ENCODE measurements at regions not wholly inside any gene's neighbourhood (a gene's known extent, or its start where the extent isn't known, plus 50 kb on each side); places are given as distances from the start of the nearest gene placed in this dataset.

DNA sequence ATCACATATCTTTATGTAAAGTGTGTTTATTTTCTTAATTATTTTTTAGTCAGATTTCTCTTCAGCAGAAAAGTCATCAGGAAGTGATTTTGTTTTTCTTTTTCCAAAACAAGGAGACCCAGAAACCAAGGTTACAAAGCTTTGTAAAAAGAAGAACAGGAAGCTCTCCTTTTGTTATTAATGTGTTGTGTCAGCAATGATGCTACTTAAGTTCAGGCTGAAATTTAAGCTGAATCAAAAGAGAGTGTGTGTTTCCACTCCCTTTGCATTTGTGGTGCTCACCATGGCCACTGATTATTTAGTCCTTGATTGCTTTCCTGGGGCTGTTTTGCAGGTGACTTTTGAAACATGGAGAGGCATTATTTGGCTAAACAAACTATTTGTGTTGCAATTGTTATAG, 155.3 kb upstream of the ATP2B1 start:
- Histone ChIP-seq H3K4me3 (ENCODE audit: insufficient read depth, low read depth, low read length) (no peak overlapping the region), H3K4me1 (ENCODE audit: control insufficient read depth, insufficient read depth, low read length) (peaks cover 6% of the 10 kb centered on the region), H3K9me3 (ENCODE audit: control insufficient read depth, low read length) (no peaks in the 10 kb centered on the region), H3K27ac (ENCODE audit: insufficient read depth, low read depth, low read length, poor library complexity, severe bottlenecking) (no peak overlapping the region), H3K27me3 (ENCODE audit: control insufficient read depth, insufficient read depth, low read length, poor library complexity, severe bottlenecking) (no peaks in the 10 kb centered on the region), H3K36me3 (ENCODE audit: control insufficient read depth, insufficient read depth, low read length) (no peaks in the 10 kb centered on the region)

DNA sequence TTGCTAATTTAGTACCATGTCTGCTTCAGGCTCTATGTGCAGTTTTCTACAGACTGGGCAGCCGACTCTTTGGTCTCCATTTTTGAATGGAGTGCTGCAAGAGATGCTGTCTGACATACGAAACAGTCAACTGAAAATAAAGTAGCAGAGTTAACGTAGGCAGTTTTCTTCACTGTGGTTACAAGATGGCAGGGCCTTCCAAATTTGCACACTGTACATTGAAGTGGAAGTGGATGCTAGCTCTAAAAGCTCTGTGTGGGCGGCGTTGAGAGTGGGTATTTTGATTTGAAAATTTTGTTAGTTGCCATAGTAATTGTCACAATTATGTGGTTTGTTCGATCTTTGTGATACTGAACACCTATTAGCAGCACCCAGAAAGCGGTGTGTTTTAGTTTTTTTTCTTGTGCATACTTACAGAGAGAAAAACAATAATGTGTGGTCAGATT, 154.9 kb upstream of the ATP2B1 start:
- Histone ChIP-seq H3K27me3 (ENCODE audit: control insufficient read depth, insufficient read depth, low read length, poor library complexity, severe bottlenecking) (no peaks in the 10 kb centered on the region), H3K36me3 (ENCODE audit: control insufficient read depth, insufficient read depth, low read length) (no peaks in the 10 kb centered on the region), H3K4me1 (ENCODE audit: control insufficient read depth, insufficient read depth, low read length) (peaks cover 6% of the 10 kb centered on the region), H3K27ac (ENCODE audit: insufficient read depth, low read depth, low read length, poor library complexity, severe bottlenecking) (no peak overlapping the region), H3K9me3 (ENCODE audit: control insufficient read depth, low read length) (no peaks in the 10 kb centered on the region), H3K4me3 (ENCODE audit: insufficient read depth, low read depth, low read length) (no peak overlapping the region)
- 94 to 96% methylated on average over 7 of the region's 7 CpGs for WGBS, 2 experiments

DNA sequence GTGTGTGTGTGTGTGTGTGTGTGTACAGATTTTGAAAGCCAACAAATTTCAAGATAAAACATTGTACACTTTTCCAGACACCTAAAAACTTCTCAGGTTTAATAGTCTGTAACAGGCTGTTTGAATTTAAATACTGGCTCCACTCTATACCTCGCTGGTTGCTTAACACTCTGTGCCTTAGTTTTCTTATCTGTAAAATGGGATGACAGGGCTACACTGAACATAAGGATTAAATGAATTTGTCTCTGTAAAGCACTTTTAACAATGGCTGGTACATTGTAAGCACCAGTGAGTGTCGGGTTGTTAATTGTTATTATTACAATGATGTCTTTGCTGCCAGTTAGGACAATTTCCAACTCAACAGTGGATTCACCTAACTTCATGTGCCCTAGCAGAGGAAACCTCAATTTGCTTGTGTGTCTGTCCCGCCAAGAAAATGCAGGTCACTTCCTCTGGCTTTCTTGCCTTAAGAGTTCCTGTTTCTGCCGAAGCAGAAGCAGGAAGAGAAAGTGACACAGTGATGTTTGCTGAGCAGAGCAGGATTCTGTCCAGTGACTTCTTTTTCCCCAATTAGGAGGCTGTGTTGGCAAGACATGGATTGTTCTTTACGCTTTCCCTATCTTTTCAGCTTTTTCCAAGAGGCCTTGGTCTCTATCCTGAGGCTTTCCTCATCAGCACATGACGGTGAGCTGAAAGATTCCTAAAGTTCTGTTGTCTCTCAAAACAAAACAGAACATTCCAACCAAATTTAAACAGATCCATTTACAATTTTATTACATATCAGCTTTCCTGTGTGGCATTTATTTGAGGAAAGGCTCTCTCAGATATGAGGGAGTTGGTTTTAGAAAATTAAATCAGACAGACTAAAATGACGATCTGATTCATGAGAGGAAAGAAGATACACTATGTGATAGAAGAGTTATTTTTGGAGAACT, 154.1 kb upstream of the ATP2B1 start:
- Histone ChIP-seq H3K27me3 (ENCODE audit: control insufficient read depth, insufficient read depth, low read length, poor library complexity, severe bottlenecking) (no peaks in the 10 kb centered on the region), H3K27ac (ENCODE audit: insufficient read depth, low read depth, low read length, poor library complexity, severe bottlenecking) (no peak overlapping the region), H3K4me3 (ENCODE audit: insufficient read depth, low read depth, low read length) (no peak overlapping the region), H3K36me3 (ENCODE audit: control insufficient read depth, insufficient read depth, low read length) (no peaks in the 10 kb centered on the region), H3K9me3 (ENCODE audit: control insufficient read depth, low read length) (no peaks in the 10 kb centered on the region), H3K4me1 (ENCODE audit: control insufficient read depth, insufficient read depth, low read length) (peaks cover 6% of the 10 kb centered on the region)
- WGBS, 2 experiments, result 84 to 89% methylated on average over 7 of the region's 7 CpGs

DNA sequence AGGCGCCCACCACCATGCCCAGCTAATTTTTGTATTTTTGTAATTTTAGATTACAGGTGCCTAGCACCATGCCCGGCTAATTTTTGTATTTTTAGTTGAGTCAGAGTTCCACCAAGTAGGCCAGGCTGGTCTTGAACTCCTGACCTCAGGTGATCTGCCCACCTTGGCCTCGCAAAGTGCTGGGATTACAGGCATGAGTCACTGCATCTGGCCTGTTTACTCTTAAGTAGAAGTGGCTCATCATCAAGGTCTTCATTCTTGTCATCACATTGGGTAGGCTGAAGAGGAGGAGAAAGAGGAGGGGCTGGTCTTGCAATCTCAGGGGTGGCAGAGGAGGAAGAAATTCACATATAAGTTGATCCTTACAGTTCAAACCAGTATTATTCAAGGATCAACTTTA, 152.4 kb upstream of the ATP2B1 start:
- Histone ChIP-seq H3K9me3 (ENCODE audit: control insufficient read depth, low read length) (no peaks in the 10 kb centered on the region), H3K4me1 (ENCODE audit: control insufficient read depth, insufficient read depth, low read length) (peaks cover 6% of the 10 kb centered on the region), H3K27ac (ENCODE audit: insufficient read depth, low read depth, low read length, poor library complexity, severe bottlenecking) (no peak overlapping the region), H3K27me3 (ENCODE audit: control insufficient read depth, insufficient read depth, low read length, poor library complexity, severe bottlenecking) (no peaks in the 10 kb centered on the region), H3K4me3 (ENCODE audit: insufficient read depth, low read depth, low read length) (no peak overlapping the region), H3K36me3 (ENCODE audit: control insufficient read depth, insufficient read depth, low read length) (no peaks in the 10 kb centered on the region)
- 89 to 96% methylated on average over 3 of the region's 3 CpGs for WGBS, 2 experiments

- H3K4me1 ChIP-seq (ENCODE audit: control insufficient read depth, insufficient read depth, low read length), result peaks cover 6% of the 10 kb centered on the region
- no peak overlapping the region for H3K27ac ChIP-seq (ENCODE audit: insufficient read depth, low read depth, low read length, poor library complexity, severe bottlenecking)
- WGBS, 2 experiments, result 0 to 1% methylated on average over 1 of the region's 1 CpG
- no peak overlapping the region for H3K4me3 ChIP-seq (ENCODE audit: insufficient read depth, low read depth, low read length)
- no peaks in the 10 kb centered on the region for H3K36me3 ChIP-seq (ENCODE audit: control insufficient read depth, insufficient read depth, low read length)
- no peaks in the 10 kb centered on the region for H3K9me3 ChIP-seq (ENCODE audit: control insufficient read depth, low read length)
- H3K27me3 ChIP-seq (ENCODE audit: control insufficient read depth, insufficient read depth, low read length, poor library complexity, severe bottlenecking), result no peaks in the 10 kb centered on the region
These were observed 151.0 kb upstream of the ATP2B1 start for GRCh38 chr12:89859508-89860220.

GRCh38 chr12:89858718-89859117, 150.1 kb upstream of the ATP2B1 start:
- 90 to 95% methylated on average over 3 of the region's 3 CpGs for WGBS, 2 experiments
- Histone ChIP-seq H3K27ac (ENCODE audit: insufficient read depth, low read depth, low read length, poor library complexity, severe bottlenecking) (no peak overlapping the region), H3K4me3 (ENCODE audit: insufficient read depth, low read depth, low read length) (no peak overlapping the region), H3K9me3 (ENCODE audit: control insufficient read depth, low read length) (no peaks in the 10 kb centered on the region), H3K4me1 (ENCODE audit: control insufficient read depth, insufficient read depth, low read length) (peaks cover 1% of the 10 kb centered on the region), H3K27me3 (ENCODE audit: control insufficient read depth, insufficient read depth, low read length, poor library complexity, severe bottlenecking) (no peaks in the 10 kb centered on the region), H3K36me3 (ENCODE audit: control insufficient read depth, insufficient read depth, low read length) (no peaks in the 10 kb centered on the region)

GRCh38 chr12:89857652-89858274, 149.1 kb upstream of the ATP2B1 start:
- 93 to 96% methylated on average over 6 of the region's 6 CpGs for WGBS, 2 experiments
- H3K4me1 ChIP-seq (ENCODE audit: control insufficient read depth, insufficient read depth, low read length), result no peaks in the 10 kb centered on the region

DNA sequence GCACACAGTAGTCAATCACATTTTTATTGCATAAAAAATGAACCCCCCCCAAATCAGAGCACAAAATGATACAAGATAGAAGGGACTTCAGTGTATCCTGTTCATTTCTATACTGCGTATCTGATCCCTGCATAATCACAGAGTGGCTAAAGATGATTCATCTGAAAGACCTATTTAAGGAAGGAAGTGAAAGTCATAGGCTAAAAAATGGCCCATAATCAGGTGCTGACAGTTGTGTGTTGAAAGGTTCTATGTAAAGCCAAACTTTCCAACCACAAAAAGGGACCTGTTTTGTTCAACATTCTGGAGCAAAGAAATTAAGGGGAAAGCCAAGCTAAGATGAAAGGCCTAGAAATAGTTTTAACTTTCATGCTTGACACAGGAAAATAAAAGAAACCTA, 147.8 kb upstream of the ATP2B1 start:
- Histone ChIP-seq H3K27ac (ENCODE audit: insufficient read depth, low read depth, low read length, poor library complexity, severe bottlenecking) (no peak overlapping the region), H3K4me3 (ENCODE audit: insufficient read depth, low read depth, low read length) (no peak overlapping the region), H3K27me3 (ENCODE audit: control insufficient read depth, insufficient read depth, low read length, poor library complexity, severe bottlenecking) (no peaks in the 10 kb centered on the region), H3K4me1 (ENCODE audit: control insufficient read depth, insufficient read depth, low read length) (no peaks in the 10 kb centered on the region), H3K9me3 (ENCODE audit: control insufficient read depth, low read length) (no peaks in the 10 kb centered on the region), H3K36me3 (ENCODE audit: control insufficient read depth, insufficient read depth, low read length) (no peaks in the 10 kb centered on the region)
- 100% methylated on average over 1 of the region's 1 CpG for WGBS, 2 experiments

More at GRCh38 chr12:89857652-89858274, 149.1 kb upstream of the ATP2B1 start:
- no peaks in the 10 kb centered on the region for H3K9me3 ChIP-seq (ENCODE audit: control insufficient read depth, low read length)
- H3K4me3 ChIP-seq (ENCODE audit: insufficient read depth, low read depth, low read length), result no peak overlapping the region
- no peak overlapping the region for H3K27ac ChIP-seq (ENCODE audit: insufficient read depth, low read depth, low read length, poor library complexity, severe bottlenecking)
- no peaks in the 10 kb centered on the region for H3K36me3 ChIP-seq (ENCODE audit: control insufficient read depth, insufficient read depth, low read length)
- no peaks in the 10 kb centered on the region for H3K27me3 ChIP-seq (ENCODE audit: control insufficient read depth, insufficient read depth, low read length, poor library complexity, severe bottlenecking)

- H3K27me3 ChIP-seq (ENCODE audit: control insufficient read depth, insufficient read depth, low read length, poor library complexity, severe bottlenecking), result no peaks in the 10 kb centered on the region
- no peak overlapping the region for H3K4me3 ChIP-seq (ENCODE audit: insufficient read depth, low read depth, low read length)
- H3K9me3 ChIP-seq (ENCODE audit: control insufficient read depth, low read length), result no peaks in the 10 kb centered on the region
- no peak overlapping the region for H3K27ac ChIP-seq (ENCODE audit: insufficient read depth, low read depth, low read length, poor library complexity, severe bottlenecking)
- H3K36me3 ChIP-seq (ENCODE audit: control insufficient read depth, insufficient read depth, low read length), result no peaks in the 10 kb centered on the region
- WGBS, 2 experiments, result 92 to 93% methylated on average over 8 of the region's 8 CpGs
- no peaks in the 10 kb centered on the region for H3K4me1 ChIP-seq (ENCODE audit: control insufficient read depth, insufficient read depth, low read length)
These were observed 140.1 kb upstream of the ATP2B1 start for GRCh38 chr12:89848732-89849131.

DNA sequence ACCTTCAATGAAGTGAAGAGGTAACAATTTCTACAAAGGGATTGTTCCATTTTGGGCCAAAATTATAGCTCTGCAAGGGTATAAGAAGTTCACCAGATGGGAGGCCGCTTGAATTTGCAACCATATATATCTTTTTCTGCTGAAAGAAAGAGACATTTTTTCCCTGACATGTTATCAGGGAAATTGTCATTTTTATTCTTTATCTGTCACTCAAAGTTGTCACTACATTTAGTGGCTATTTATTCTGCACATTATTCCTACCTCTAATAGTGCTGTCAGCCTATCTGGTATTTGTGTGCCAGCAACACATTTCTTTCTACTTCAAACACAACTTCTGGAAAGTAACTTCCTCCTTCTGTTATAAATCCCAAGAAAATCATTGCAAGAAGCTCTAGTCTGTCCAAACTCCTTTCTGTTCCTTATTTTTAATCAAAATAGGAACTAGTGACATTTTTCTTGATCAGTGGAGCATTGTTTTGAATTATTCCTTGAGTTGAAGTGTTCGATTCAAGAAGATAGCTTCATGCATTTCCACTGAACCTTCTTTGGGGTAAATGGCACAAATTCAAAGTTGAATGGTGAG, 137.9 kb upstream of the ATP2B1 start:
- Histone ChIP-seq H3K4me3 (ENCODE audit: insufficient read depth, low read depth, low read length) (no peak overlapping the region), H3K9me3 (ENCODE audit: control insufficient read depth, low read length) (no peaks in the 10 kb centered on the region), H3K27me3 (ENCODE audit: control insufficient read depth, insufficient read depth, low read length, poor library complexity, severe bottlenecking) (no peaks in the 10 kb centered on the region), H3K36me3 (ENCODE audit: control insufficient read depth, insufficient read depth, low read length) (no peaks in the 10 kb centered on the region), H3K4me1 (ENCODE audit: control insufficient read depth, insufficient read depth, low read length) (no peaks in the 10 kb centered on the region), H3K27ac (ENCODE audit: insufficient read depth, low read depth, low read length, poor library complexity, severe bottlenecking) (no peak overlapping the region)
- WGBS, 2 experiments, result 97 to 100% methylated on average over 2 of the region's 2 CpGs
